Stimulated activated CD4-positive, alpha-beta T cell treated with anti-CD3 and anti-CD28 coated beads, Interleukin-12 subunit alpha, Interleukin-12 subunit beta, amount 100 ng/mL, for 48 hours (primary cell): ENCODE measurements at regions not wholly inside any gene's neighbourhood (a gene's known extent, or its start where the extent isn't known, plus 50 kb on each side); places are given as distances from the start of the nearest gene placed in this dataset.
"Not testable (repeated sequence)": the region's sequence is repeated elsewhere in the genome, so short reads cannot be mapped to it uniquely, and the experiment has no call there.

Experiments used
- DNase-seq, 3 donors: peaks; one replicate each; pipeline ENCODE4 v3.0.0-alpha.2; 2020; ENCODE audit warnings: low read depth in 2 of 3, low spot score in 1 of 3

DNA sequence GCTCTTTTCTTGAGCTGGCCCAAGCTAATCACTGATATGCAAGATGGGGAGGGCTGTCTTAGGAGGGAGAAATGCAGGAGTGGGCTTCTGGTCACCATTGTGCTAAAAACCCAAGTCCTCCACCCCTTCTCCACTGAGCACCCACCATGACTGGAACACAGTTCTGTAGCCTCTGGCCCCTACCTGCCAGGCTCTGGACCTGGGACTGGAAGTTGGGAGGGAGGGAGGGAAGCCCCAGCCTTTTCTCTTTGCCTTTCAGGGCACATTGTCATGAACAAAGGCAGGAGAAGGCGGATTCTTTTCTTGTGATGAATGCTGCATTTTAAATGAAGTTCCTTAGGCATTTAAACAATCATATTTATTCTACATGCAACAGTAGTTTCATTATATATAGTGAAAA, 559.1 kb upstream of the TRPC7 start:
- no peak for DNase-seq

- no peak for DNase-seq
These were observed 545.3 kb upstream of the TRPC7 start for GRCh38 chr5:136910625-136911024.

DNA sequence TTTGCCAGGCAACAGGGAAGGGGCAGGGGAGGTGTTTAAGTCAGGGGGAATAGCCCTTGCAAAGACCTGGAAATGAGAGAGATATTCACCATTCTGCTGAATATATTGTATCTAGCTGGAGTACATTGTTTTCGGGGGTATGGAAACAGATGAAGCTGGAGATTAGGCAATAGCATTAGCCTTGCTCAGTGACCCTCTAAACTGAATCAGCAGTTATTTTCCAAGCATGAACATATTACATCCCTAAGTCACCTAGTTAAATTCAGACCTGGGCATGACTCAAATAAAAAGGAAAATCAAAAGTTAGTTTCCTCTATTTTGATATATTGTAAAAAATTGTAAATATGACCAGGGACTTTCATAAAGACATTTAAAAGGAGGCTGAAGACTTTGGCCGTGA, 544.6 kb upstream of the TRPC7 start:
- DNase-seq = no peak

- DNase-seq = no peak
These were observed 542.0 kb upstream of the TRPC7 start for GRCh38 chr5:136907371-136907770.

DNA sequence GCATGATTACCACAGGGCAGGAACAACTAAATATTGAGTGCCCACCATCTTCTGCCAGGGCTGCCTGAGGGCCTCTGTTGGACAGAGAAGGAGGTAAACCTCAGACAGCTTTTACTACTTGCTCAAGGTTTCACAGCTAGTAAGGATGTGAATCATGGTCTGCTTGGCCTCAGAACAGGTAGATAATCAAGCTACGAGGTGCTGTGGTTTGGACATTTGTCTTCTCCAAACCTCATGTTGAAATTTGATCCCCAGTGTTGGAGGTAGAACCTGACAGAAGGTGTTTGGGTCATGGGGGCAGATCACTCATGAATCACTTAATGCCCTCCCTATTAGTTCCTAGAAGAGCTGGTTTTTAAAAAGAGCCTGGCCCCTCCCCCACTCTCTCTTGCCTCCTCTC, 541.2 kb upstream of the TRPC7 start:
- no peak for DNase-seq

GRCh38 chr5:136905571-136905970, 540.2 kb upstream of the TRPC7 start:
- no peak for DNase-seq

DNA sequence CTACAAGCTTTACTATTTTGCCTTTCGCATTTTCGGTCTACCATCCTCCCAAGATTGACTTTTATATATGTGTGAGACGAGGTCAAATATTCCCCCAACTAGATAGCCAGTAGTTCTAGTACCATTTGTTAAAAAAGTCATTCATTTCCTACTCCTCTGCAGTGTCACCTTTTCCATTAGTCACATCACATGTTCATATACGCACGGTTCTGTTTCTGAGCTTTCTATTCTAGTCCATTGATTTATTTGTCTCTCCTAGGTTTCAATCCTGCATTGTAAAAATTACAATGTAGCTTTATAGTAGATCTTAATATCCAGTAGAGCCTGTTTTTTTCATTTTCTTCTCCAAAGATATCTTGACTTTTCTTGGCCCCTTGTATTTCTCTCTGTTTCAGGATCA, 528.7 kb upstream of the TRPC7 start:
- DNase-seq = no peak

DNA sequence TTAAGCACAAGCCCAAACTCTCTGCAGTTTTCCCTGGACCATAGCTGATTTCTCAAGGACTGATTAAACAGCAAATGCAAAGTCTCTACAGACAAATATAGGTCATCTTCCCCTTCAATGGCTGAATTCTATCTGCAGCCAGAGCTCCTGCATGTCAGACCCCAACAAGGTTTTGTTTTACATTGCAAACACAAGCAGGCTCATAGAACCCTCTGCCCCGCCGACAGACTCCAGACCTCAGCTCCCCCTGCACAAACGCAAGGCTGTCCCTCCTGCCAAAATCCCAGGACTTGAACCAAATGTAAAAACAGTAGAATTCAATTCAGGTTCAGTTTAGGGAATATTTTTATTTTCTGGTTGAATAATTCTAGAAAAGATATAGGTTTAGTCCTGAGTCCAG, 526.7 kb upstream of the TRPC7 start:
- no peak for DNase-seq

DNA sequence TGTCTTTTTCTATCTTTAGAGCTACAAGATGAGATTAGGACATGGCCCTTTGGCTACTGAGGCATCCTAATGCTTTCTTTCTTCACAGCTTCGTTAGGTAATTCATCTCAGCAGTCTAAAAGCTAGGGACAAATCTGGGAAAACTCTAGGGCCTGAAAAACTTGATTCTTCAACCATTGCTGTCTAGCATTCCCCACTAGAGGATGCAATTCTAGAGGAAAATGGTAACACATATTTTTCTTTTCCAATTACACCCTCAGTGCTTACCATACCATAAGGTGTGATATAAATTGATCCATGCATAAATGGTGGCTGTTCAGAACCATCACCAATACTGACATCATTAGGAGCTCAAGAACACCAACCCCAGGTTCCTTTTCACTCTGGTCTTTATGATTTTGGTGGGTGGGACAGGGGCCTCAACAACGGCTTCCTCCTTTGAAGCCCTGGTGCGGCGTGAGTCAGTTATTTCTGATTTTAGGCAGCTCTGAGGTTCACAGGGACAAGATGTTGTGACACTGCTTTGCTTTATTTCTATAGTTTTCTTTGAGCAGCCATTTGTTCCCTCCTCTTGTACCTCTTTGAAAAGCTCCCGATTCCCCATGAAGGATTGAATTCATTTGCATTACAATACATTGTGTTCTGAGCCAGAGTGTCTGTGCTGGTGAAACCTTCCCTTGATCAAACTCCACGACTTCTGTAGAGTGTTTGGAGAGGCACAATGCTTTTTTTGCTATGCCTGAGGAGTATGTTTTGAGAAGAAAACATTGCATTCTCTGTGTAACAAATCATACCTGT, 526.0 kb upstream of the TRPC7 start:
- DNase-seq = no peak

DNA sequence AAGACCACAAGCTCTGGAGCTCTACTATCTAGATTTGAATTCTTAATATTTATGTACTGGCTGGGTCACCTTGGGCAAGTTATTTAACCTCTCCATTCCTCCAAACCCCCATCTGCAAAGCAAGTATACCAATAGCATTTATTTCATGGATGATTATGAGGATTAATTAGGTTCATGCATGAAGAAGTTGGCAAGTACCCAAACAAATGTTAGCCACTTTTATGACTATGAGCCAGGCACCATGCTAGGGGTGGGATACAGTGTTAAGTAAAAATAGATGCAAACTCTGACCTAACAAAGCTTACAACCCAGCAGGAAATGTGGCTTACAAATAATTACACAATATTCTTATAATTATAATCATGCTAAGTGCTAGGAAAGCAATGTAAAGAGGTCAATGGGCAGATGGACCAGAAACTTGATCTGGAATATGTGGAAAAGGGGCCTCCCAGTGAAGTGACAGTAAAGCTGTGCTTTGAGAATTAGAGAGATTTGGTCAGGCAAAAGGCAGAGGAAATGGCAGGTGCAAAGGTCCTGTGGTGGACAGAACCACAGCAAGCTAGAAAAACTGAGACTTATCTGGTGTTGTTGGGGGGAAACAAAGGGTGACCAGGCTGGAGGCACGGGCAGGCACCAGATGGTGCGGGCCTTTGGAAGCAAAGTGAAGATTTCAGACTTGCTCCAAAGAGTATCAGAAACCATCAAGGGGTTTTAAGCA, 525.2 kb upstream of the TRPC7 start:
- DNase-seq = no peak

DNA sequence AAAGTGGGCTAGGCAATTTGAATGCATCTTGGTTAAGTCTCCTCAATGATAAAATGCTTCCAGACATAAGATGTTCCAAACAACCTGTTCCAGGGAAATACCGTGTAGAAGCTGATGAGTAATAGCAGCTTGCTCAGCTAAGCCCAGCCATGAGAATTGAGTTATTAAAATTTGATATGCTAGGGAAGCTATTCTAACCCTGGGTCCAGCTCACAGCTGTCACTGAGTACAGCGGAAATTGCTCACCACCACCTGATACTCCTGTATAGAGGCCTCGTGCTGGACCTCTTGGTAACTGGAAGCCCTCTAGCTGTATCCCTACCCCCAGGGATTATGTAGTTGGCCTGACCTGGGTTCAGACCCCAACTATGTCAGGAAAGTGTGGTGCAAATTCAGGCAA, 521.3 kb upstream of the TRPC7 start:
- DNase-seq = no peak

GRCh38 chr5:136864960-136865359, 499.6 kb upstream of the TRPC7 start:
- DNase-seq = no peak

DNA sequence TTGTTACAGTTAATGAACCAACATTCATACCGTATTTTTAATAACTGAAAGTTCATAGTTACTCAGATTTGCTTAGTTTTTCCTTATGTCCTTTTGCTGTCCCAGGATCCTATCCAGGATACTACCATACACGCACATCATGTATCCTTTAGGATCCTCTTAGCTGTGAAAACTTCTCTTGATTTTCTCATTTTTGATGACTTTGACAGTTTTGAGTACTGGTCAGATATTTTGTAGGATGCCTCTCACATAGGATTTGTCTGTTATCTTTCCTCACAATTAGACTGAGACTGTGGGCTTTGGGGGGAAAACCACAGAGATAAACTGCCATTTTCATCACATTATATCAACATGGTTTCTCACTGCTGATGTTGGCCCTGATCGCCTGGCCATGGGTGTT, 491.3 kb upstream of the TRPC7 start:
- DNase-seq = no peak

DNA sequence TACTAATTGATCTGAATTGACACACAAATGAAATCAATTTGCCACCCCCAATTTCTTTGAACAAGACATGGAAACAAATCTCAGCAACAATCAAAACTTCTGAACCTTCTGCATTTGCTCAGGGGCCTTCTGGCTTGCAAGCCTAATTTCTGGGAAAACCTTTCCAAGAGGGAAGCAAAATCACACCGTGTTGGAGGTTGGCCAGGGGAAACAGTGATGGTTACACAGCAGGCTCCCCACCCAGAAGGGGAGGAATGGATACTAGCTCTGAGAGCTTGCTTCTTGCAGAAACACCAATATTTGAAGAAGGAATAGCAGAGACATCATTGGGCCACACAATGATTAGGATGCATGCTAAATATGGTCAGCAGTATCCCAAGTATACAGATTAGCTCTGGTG, 488.6 kb upstream of the TRPC7 start:
- DNase-seq = no peak

- DNase-seq = no peak
These were observed 475.3 kb upstream of the TRPC7 start for GRCh38 chr5:136840601-136841000.

DNA sequence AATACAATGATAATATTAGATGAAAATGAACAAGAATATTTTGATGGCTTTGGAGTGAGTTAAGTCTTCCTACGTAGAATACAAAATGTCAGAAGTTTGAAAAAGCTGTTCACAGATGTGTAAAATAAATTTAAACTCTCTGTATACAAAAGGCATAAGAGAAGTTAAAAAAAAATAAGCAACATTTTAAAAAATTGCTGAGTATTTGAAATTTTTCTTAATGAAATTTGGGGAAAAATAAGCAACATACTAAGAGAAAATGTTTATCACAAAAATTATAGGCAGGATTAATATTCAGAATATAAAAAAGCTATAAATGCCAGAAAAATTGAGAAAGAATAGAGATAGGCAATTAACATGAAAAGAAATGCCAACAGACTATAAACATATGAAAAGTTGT, 470.7 kb upstream of the TRPC7 start:
- no peak for DNase-seq

GRCh38 chr5:136820848-136821247, 455.5 kb upstream of the TRPC7 start:
- no peak for DNase-seq

GRCh38 chr5:136819526-136820302, 454.4 kb upstream of the TRPC7 start:
- DNase-seq = no peak

DNA sequence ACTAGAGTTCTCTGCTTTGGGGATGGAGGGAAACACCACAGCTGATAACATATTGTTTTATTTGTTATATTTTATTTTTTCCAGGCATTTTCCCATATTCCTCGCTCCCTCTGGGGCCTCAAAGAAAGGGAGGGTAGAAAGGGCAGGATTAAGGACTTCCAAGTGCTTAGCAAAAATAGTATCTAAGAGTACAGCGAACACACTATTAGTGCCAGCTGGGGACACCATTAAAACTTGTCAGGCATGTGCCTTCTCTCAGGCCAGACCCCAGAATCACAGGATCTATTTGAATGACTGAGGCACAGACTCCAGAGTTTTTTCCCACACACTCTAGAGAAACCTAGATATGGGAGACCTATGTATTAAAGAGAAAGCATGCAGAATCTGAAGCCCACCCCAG, 451.0 kb upstream of the TRPC7 start:
- no peak for DNase-seq

GRCh38 chr5:136814619-136815378, 449.5 kb upstream of the TRPC7 start:
- no peak for DNase-seq

- not testable (repeated sequence) for DNase-seq
These were observed 446.9 kb upstream of the TRPC7 start for GRCh38 chr5:136812270-136812669.
